CD4-positive, alpha-beta T cell treated with Interleukin-6 for 4 hours (primary cell): ENCODE measurements at regions not wholly inside any gene's neighbourhood (a gene's known extent, or its start where the extent isn't known, plus 50 kb on each side); places are given as distances from the start of the nearest gene placed in this dataset.

Experiments used
- DNase-seq: peaks from one replicate; pipeline ENCODE4 v3.0.0-alpha.2; 2020; ENCODE audit warnings: mixed read lengths

DNA sequence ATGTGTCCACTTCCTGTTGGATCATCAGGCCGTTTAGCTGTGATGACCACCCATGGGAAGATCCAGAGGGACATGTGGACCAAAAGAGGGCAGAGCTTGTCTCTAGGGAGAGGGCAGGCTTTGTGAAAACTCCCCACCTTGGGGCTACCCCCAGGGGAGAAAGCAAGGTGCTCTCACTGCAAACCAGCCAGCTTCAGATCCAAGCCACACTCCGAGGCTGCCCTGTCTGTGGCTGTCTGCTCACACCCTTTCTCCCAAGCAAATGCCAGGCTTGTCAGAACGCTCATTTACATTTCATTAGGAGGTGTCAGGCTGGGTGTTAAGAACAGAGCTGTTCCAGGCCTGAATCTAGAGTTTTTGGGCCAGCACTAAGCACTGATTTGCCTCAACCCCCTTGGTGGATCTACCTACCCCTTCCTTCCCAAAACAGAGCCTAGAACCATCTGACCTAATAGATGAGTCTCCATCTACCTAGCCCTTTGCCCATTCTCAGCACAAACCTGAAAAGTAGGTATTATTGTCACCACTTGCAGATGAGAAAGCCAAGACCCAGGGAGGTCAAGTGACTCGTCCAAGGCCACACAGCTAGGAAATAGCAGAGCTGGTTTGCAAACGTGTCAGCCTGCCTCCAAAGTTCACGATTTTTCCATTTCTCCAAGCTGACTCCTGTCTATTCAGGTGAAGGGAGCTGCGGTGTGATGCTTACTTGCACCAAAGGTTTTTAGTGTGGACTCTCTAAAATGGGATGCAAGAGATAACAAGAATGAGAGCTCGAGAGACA is 130.9 kb downstream of the EMX2 start:
- no peak for DNase-seq

DNA sequence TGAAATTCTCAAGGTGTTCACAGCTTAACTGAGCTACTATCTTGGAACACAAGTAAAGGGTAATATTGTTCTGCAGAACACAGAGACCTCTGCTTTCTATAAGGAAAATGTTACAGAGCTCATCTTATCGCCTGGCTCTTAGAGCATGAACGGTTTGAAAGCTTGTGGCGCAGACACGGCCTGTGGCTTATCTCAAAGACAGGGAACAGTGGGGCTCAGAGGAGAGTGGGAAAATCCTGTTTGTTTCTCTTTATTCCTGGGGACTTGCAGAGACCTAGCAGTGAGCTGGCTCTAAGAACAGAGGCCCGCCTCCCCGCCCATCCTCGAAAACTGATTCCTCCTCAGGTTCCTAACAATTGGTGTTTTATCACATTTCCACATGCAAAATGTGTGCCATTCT is 131.7 kb downstream of the EMX2 start:
- no peak for DNase-seq

DNA sequence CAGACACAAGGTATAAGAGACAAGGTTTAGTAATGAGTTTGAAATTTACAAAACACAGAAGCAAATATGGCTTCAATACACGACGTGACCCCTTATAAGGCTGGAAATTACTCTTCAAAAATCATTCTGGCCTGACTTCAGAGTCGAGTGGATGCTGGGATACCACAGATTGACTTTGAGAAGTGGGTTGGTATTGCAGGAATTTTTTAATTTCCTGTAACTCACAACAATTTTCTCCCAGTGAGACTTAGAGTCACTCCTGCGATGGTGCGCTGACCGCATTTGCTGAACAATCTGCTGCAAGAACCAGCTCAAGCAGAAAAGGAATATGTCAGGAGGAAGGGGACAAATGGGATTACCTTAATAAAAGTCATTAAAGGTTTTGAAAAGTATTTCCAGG is 132.1 kb downstream of the EMX2 start:
- no peak for DNase-seq

DNA sequence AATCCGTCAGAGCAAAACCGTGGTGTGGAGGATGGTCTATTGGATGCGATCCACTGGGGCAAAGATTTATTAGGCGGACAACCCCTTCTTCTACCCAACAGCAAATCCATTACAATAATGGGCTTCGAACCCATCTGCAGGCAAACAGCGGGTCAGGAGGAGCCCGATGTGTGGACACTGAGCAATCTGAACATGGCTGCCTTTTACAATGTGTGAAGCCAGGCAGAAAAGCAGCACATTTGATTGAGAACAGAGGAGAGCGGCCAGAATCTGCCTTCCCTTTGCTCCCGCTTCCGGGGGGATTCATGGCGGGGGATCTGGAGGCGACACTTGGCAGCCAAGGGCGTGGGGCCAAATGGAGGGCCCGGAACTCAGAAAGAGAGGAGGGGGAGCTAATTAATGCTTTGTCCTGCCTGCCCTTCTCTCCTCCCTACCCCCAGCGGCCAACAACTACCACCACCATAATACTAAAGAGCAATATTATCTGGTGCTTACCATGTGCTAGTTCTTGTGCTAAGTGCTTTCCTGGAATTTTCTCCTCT is 133.0 kb downstream of the EMX2 start:
- no peak for DNase-seq

DNA sequence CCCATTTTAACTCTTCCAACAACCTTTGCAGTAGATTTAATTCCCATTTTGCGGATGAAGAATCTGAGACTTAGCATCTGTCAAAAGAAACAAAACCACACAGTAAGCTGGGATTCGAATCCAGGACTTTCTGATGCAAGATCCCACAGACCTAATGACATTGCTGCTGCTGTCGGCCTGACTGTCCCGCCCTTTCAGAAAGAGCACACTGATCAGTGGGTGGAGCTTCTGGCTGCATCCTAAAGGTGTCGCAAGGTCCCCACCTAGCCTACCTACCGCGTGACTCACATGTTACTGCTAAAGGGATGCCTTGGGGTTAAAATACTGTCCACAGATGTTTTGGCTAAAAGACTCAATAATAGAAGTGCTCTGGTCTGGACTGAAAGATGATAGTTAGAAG is 134.7 kb downstream of the EMX2 start:
- no peak for DNase-seq

DNA sequence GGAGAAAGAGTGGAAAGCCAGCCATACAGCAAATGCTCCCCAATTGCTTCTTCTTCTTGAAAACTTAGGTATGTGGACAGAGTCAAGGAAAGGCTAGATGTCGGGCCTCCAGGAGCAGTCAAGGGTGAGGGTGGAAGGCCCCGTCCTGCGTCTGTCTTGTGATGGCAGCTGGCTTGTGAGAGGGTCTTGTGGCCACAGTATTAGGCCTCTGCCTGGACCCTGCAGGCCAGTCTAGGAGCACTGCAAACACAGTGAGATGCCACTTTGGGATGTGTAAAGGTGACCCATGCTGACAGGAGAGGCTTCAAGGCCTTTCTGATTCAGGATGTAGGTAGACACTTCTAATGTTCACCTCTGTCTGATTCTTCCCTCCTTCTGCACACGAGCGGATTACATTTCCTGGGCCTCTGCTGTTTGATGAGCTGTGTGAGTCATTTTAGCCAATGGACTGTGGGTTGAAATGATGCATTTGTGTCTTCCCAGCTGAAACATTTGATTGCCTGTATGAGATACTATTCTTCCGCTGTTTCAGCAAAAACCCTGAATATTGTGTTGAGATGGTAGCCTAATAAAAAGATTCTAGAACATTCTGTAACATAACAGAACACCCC is 135.4 kb downstream of the EMX2 start:
- DNase-seq: no peak

DNA sequence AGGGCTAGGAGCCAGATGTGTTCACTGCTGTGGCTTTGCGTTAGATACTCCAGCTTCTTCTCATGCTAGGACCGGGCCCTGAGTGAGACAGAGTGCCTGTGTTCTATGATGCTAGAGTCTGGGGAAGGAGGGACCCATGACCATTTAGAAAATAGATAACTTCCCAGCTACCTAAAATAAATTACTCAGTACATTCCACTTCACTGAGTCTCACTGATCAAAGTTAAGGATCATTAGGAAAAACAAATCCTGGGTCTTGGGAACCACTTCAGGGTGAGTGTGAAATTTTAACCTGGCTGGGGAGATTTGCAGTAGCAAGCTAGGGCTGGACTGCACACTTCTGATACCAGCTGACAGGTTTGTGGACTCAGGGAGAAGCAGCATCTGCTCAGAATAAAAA is 138.1 kb downstream of the EMX2 start:
- no peak for DNase-seq

DNA sequence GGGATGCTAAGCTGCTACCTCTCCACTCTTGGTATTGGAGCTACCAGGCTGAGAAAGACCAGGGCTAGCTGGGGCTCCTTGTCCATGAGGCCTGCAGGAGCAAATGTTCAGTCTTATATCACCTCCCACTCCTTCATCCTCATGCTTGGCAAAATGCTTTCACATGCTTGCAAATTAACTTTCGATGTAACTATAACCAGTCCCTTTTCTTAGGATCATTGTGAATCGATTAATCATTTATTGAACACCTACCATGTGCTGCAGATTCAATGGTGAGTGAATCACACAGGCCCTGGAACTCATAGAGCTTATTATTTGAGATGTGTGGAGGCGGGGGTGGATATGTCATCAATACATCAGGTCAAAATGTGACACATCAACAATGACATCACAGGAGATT is 138.6 kb downstream of the EMX2 start:
- no peak for DNase-seq

DNA sequence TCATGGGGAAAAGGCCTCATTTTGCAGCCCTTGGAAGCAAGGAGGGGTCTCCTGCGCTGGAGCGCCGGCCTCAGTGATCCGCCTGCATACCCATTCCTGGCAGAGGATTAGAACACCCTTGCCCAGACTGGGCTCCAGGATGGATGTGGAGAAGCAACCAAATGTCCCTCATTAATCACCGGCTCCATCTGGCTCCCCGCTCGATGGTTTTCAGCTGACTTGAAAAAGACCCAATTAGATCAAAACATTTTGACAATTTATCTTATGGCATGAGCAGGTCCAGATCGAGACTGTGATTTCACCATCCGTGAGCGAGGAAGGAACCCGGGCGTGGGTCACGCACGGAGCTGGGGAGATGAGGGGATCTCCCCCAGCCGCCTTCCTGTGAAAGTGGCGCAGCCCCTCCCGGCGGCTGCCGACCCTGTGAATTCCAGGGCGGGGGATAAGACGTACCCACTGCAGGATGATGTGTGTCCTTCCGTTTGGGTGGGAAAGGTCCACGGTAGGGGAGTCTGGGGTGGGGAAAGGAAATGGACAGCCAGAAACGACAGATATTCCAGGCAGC is 141.6 kb downstream of the EMX2 start:
- no peak for DNase-seq

DNA sequence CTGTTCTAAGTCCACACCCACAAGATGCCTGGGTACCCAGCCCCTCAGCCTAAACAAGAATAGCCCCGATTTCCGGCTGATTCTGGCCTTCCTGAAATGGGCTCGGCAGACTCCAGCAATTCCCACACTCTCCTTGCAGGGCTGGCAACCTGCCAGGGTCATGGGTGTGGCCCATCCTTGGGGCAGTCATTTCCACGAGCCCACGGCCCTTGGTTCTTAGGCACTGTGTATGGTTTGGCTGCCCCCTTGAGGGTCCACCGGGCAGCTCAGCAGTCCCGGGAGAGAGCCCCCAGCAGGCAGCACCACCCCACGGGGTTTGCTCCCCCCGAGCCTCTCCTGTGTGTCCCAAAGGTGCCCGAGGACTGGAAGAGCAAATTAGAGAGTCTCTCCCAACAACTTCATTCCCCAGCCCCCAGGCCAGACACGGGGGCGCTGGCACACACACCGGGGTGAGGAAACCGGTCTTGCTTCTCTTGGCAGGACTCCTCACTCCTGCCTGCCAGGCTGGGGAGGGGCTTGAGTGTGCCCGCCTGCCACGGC is 142.2 kb downstream of the EMX2 start:
- no peak for DNase-seq

DNA sequence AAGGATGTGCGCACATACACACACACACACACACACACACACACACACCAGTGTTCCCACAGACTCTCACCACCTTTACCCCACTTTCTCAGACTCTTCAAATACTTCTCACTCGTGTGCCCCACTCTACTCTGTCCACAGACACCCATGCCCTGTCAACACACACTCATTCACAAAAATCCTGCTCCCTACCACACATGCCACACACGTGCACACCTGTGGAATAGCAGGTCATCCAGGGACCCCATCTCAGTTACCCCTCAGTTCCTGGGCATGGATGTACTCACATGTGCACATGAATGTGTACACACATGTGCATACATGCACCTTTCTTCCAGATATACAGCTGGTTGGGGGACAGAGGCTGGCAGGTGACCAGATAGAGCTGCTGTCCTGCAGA is 142.9 kb downstream of the EMX2 start:
- no peak for DNase-seq

DNA sequence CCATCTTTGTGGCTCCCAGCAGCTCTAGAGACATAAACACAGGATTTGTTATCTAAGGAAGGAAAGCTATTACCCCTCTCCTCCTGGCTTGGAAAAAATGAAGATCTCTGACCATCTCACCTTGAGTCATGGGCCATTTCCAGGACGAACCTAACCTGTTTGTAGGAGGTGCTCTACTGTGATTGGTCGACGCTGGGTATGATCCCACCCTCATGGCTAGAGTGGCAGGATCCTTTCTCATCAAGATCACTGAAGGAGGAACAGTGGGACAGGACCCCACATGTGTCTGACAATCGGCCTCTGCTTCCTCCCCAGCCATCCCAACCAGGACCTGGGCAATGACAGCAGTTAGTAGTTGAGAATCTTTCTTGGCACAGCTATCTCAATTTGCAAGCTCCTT is 144.1 kb downstream of the EMX2 start:
- no peak for DNase-seq

DNA sequence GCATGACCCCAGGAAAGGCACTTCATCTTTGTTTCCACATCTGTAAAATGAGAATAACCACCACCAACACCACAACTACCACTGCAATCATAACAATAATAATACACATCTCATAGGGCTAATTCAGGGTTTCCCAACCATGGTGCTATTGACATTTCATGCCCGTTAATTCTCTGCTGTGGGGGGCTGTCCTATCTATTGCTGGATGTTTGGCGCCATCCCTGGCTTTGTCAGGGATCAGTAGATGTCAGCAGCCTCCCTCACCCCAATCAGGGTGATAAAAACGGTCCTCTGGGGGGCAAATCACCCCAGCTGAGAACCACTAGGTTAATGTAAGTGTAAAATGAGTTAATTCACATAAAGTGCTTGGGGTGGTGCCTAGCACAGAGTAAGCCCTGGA is 145.8 kb downstream of the EMX2 start:
- no peak for DNase-seq

DNA sequence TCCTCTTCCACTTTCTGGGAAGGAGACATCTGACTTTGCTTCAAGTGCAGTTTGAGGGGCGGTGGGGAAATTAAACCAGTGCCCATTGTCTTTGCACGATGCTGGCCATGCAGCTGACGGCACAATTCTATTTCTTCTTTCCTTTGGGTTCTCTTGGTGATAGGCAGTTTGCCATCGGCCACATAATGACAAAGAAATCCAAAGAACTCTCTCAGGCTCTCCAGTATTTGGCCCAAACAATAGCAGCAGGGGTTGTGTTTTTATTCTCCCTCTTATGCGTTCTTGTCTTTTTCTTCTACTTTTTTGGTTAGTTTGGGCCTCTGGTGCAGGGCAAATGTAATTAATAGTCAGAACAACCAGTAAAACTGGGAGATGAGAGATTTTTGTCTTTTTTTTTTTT is 147.0 kb downstream of the EMX2 start:
- no peak for DNase-seq

DNA sequence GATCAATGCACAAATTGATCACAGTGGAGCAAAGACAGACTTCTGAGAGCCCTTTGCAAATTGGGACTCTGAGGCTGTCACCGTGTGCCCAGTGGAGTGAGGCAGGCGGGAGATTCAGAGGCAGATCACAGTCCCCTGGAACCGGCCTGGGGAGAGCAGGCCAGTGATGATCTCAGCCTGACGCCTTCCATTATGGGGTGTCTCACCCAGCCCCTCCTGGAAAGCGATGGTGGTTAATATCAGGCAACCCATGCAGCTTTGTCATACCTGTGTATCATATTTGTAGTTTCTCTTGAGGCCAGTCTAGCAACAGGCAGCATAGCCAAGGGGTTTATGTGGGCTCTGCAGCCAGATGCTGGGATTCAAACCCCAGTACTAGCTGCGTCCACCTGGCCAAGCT is 147.8 kb downstream of the EMX2 start:
- no peak for DNase-seq

DNA sequence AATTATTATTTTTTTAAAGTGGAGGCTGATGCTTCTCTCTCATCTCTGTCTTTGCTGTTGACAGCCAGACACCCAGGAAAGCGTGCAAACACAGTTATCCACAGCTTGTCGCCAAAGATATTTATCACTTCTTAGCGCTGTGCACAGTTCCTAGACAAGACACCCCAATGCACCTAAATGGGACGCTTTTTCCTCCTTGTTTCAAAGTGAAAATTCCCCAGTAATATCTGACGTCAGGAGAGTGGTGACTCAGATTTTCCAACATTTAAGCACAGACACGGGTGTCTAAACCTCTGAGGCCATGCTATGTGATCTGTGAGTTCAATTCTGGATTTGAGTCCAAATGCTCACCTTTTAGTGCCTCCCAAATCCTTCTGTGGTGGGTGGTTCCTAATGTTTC is 151.6 kb downstream of the EMX2 start:
- no peak for DNase-seq

DNA sequence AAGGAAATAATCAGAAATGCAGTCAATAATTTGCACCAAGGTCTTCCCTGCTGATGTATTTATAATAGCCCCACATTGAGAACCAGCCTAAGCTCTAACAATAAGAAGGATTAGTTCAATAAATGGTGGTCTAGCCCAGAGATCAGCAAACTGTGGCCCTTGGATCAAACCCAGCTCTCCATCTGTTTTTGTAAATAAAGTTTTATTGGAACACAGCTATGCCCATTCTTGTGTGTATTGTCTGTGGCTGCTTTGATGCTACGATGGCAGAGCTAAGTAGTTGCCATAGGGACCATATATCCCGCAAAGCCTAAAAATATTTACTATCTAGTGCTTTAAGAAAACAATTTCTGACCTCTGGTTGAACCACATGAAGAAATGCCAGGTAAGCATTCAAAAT is 154.9 kb downstream of the EMX2 start:
- DNase-seq: no peak

DNA sequence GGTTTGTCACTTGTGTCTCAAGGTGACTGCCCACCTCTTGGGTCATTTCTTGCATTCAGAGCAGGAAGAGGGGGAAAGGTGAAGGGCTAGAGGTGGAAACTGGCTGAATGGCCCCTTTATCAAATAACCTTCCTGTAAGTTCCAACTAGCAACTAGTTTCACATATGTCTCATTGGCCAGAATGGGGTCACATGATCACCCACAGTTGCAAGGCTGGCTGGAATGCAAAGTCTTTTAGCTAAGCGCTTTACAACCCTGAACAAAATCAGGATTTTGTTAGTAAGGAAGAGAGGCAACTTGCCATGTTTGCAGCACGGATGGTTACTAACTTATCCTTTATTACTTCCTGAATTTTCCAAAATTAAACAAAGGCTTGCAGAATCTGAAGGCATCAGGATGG is 156.3 kb downstream of the EMX2 start:
- no peak for DNase-seq

DNA sequence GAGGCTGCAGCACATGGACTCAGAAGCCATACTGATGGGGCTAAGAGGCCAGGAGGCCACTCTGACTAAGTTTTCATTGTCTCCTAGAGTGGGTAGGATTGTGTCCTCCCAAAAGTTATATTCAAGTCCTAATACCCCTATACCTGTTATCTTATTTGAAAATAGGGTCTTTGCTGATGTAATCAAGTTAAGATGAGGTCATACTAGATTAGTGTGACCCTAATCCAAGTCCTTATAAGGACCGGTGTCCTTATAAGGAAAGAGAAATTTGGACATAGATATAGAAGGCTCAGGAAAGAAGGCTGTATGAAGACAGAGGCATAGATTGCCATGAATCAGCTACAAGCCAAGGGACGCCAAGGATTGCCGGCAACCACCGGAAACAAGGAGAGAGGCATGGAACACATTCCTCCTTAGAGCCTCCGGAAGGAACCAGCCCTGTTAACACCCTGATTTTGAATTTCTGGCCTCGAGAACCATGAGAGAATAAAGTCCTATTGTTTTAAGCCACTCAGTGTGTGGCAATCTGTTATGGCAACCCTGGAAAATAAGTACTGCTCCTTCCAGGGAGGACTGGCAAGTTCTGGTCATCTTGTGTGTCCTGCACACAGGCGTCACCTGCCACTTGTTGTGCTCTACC is 157.0 kb downstream of the EMX2 start:
- no peak for DNase-seq

DNA sequence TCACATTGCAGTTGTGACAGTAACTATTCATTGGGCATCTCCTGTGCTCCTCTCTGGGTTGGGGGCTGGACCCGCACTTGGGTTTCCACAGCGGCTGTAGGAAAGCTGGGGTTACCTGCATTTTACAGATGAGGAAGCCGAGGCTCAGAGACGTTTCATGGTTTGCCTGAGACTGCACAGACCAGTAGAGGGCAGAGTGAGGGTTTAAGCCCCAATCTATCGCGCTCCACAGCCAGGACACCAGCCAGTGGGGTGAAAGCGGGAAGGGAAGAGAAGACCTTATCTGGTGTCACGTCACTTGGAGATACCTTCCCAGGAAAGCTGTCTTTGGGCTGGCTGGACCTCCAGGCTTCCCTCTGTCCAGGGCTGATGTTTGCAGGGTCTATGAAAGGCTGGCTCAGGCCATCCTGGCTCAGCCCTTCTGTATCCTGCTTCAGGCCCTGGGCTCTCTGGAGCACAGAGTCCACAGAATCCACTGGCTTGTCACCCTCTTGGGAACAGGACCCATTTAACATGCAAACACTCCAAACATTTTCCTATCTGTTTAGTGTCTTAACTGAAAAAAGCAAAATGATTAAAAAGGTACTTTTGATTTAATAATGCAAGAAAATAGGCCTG is 167.7 kb downstream of the EMX2 start:
- DNase-seq: no peak

DNA sequence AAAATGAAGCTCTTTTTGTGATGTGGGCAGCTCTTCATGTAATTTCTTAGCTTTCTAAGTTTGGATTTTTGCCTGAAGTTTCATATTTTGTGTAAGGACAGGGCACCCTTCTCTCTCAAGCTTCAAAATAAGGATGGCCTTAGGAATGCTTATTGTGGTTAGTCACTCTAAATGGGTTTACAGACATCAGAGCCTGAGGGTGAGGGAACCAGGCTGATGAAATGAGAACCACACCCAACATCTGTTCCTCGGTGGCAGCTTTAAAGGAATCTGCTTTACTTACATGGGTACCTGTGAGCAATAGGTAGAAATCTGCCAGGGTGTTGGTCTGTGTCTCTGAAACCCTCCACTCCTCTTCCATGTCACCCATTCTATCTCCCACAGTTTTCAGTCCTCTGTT is 174.3 kb downstream of the EMX2 start:
- no peak for DNase-seq

DNA sequence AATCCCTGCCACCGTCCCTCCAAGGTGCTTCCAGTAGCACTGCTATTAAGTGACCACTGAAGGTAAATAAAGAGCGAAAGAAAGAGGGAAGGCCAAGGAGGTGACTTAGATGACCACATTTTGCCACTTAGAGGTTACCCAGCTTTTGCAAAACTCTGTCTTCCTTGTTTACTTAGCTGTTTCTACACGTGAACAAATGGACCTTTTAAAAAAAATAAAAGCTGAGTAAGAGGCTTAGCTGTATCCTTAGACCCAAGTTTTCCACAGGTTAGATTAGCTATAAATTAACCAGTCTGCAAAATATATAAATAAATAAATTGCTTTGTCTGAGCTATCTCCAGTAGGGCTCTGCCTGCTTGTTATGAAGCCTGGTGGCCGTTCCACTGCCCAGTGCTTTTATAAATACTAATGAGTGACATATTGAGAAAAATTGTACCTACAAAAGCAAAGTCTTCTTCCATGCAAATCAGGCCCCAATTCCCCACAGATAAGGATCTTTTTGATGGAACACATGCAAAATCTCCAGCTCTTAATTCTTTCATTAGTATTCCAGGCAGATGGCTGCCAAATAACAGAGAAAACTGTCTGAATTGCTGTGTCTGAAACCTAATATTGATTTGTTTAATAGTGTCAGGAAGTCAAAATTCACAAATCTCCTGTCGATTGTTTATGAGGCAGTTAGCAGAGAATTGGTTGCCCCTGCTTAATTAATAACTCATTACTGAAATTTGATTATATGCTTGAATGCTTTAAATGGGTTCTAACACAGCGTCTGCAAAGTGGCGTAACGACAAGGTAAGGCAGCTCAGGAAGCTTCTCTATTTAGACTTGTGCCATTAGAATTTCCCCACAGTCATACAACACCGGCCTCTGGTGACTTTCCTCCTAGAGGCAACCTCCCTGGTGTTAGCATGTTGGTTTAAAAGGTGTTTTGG is 176.7 kb downstream of the EMX2 start:
- DNase-seq: no peak
